Gastroesophageal sphincter (tissue), 3 donors: ENCODE measurements at regions not wholly inside any gene's neighbourhood (a gene's known extent, or its start where the extent isn't known, plus 50 kb on each side); places are given as distances from the start of the nearest gene placed in this dataset.

ENCODE experiments used
- EP300 ChIP-seq: sonication (generic); formaldehyde crosslinking; IDR thresholded peaks from one replicate; pipeline ENCODE4 v1.6.1; 2017; ENCODE audit warnings: antibody characterized with exemption, mild to moderate bottlenecking
- POLR2A ChIP-seq, 2 donors: fragments of 450-650 bp; IDR thresholded peaks; one replicate each; pipeline ENCODE4 v1.6.1; 2017; ENCODE audit warnings: antibody characterized with exemption in 2 of 2, mild to moderate bottlenecking in 2 of 2, moderate library complexity in 1 of 2
- POLR2AphosphoS5 ChIP-seq: sonication (generic); formaldehyde crosslinking; IDR thresholded peaks from one replicate; pipeline ENCODE4 v1.6.1; 2017; ENCODE audit warnings: antibody characterized with exemption
- TF ChIP-seq, protein P1 (sequence below), 4 experiments: fragments of 200-600 bp in 2 of 4; fragments of 450-650 bp in 2 of 4; sonication (generic) in 1 of 4; IDR thresholded peaks; one replicate each; pipeline ENCODE4 v1.5.1; 2017 to 2019; ENCODE audit warnings: antibody characterized with exemption in 4 of 4, mild to moderate bottlenecking in 2 of 4, moderate library complexity in 2 of 4

DNA sequence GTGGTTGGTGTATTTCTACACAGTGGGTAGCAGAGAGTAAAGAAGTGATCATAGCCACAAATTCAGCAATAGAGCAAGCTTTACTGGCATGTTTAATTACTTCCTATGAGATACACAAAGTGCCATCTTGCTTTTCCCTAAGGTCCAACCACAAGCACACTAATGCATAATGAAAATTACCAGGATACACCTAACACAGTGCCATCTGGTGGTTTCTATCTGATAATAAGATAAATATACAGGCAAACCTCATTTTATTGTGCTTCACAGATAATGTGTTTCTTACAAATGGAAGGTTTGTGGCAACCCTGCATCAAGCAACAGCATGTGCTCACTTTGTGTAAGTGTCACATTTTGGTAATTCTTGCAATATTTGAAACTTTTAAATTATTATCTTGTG lies 223.0 kb downstream of the NSUN3 start:
- TF ChIP-seq, protein P1, sequence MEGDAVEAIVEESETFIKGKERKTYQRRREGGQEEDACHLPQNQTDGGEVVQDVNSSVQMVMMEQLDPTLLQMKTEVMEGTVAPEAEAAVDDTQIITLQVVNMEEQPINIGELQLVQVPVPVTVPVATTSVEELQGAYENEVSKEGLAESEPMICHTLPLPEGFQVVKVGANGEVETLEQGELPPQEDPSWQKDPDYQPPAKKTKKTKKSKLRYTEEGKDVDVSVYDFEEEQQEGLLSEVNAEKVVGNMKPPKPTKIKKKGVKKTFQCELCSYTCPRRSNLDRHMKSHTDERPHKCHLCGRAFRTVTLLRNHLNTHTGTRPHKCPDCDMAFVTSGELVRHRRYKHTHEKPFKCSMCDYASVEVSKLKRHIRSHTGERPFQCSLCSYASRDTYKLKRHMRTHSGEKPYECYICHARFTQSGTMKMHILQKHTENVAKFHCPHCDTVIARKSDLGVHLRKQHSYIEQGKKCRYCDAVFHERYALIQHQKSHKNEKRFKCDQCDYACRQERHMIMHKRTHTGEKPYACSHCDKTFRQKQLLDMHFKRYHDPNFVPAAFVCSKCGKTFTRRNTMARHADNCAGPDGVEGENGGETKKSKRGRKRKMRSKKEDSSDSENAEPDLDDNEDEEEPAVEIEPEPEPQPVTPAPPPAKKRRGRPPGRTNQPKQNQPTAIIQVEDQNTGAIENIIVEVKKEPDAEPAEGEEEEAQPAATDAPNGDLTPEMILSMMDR (IDR thresholded peaks at IDR 0.05): no peak
- no peak for TF ChIP-seq POLR2A (IDR thresholded peaks at IDR 0.05)
- TF ChIP-seq POLR2AphosphoS5: no peak
- TF ChIP-seq EP300: no peak
